DOHH2 (cell line): ENCODE measurements at regions not wholly inside any gene's neighbourhood (a gene's known extent, or its start where the extent isn't known, plus 50 kb on each side); places are given as distances from the start of the nearest gene placed in this dataset.

Experiments
- H3F3A ChIP-seq: fragments of 200-600 bp; sonication (generic), shearing (Covaris generic); 2 replicates; pipeline ENCODE4 v1.6.0; 2016; ENCODE audit warnings: antibody characterized with exemption, mild to moderate bottlenecking; ENCODE audit not compliant: control insufficient read depth, insufficient read depth
- H3K27ac ChIP-seq: fragments of 200-600 bp; sonication (generic); 2 replicates; pipeline ENCODE4 v1.5.1; 2014; ENCODE audit warnings: low read depth, mild to moderate bottlenecking, low read length, moderate library complexity
- H3K27me3 ChIP-seq: fragments of 200-600 bp; sonication (generic); 2 replicates; pipeline ENCODE4 v1.6.1; 2014; ENCODE audit warnings: mild to moderate bottlenecking, low read length, mixed read lengths; ENCODE audit not compliant: control insufficient read depth
- H3K36me3 ChIP-seq: fragments of 200-600 bp; sonication (generic); 2 replicates; pipeline ENCODE4 v1.6.1; 2014; ENCODE audit warnings: mild to moderate bottlenecking, low read length, moderate library complexity, mixed read lengths; ENCODE audit not compliant: control insufficient read depth
- H3K4me1 ChIP-seq: fragments of 200-600 bp; sonication (generic); 2 replicates; pipeline ENCODE4 v1.6.1; 2014; ENCODE audit warnings: mild to moderate bottlenecking, low read length, mixed read lengths; ENCODE audit not compliant: control insufficient read depth
- H3K4me2 ChIP-seq: fragments of 200-600 bp; sonication (generic); 2 replicates; pipeline ENCODE4 v1.6.0; 2014; ENCODE audit warnings: mild to moderate bottlenecking, low read length, moderate library complexity
- H3K4me3 ChIP-seq: fragments of 200-600 bp; sonication (generic); 2 replicates; pipeline ENCODE4 v1.5.1; 2014; ENCODE audit warnings: mild to moderate bottlenecking, low read length, mixed read lengths
- H3K79me2 ChIP-seq: fragments of 200-600 bp; sonication (generic); 2 replicates; pipeline ENCODE4 v1.6.1; 2014; ENCODE audit warnings: mild to moderate bottlenecking, low read length, mixed read lengths; ENCODE audit not compliant: control insufficient read depth
- H3K9me2 ChIP-seq: fragments of 200-600 bp; sonication (generic); replicated peaks from 2 replicates; pipeline ENCODE4 v1.6.1; 2014; ENCODE audit warnings: mild to moderate bottlenecking, low read length, mixed read lengths; ENCODE audit not compliant: control insufficient read depth
- H3K9me3 ChIP-seq: fragments of 200-600 bp; sonication (generic); 2 replicates; pipeline ENCODE4 v1.6.1; 2014; ENCODE audit warnings: antibody characterized with exemption, low read length, mixed read lengths; ENCODE audit not compliant: control insufficient read depth, insufficient read depth
- H4K20me1 ChIP-seq: fragments of 200-600 bp; sonication (generic); 2 replicates; pipeline ENCODE4 v1.6.0; 2014; ENCODE audit warnings: low read depth, mild to moderate bottlenecking, antibody characterized with exemption, low read length, moderate library complexity; ENCODE audit not compliant: control insufficient read depth, insufficient read depth
- CTCF ChIP-seq: fragments of 200-600 bp; sonication (generic); IDR thresholded peaks from one replicate; pipeline ENCODE4 v1.5.1; 2014; ENCODE audit warnings: antibody characterized with exemption, mild to moderate bottlenecking, low read depth, low read length; ENCODE audit not compliant: poor library complexity, severe bottlenecking
- EZH2phosphoT487 ChIP-seq: fragments of 200-600 bp; sonication (generic); IDR thresholded peaks from 2 replicates; pipeline ENCODE4 v1.6.1; 2017; ENCODE audit warnings: borderline replicate concordance, mild to moderate bottlenecking, antibody characterized with exemption, low read length, moderate library complexity, mixed read lengths

- Histone ChIP-seq H3K27me3 (no peaks in the 10 kb centered on the region), H3K4me3 (no peak overlapping the region), H3K9me3 (no peaks in the 10 kb centered on the region), H3K9me2 (no peaks in the 10 kb centered on the region; the same call in 1 of the 2 replicates), H3K36me3 (no peaks in the 10 kb centered on the region), H3F3A (no peaks in the 10 kb centered on the region), H3K4me2 (no peak overlapping the region), H3K79me2 (no peaks in the 10 kb centered on the region), H3K4me1 (no peaks in the 10 kb centered on the region), H4K20me1 (no peaks in the 10 kb centered on the region), H3K27ac (no peak overlapping the region)
- no peak for TF ChIP-seq CTCF
Measured at GRCh38 chr11:38968951-38969350, 2370.9 kb upstream of the RAG2 start.

- Histone ChIP-seq H4K20me1 (no peaks in the 10 kb centered on the region), H3K4me2 (no peak overlapping the region), H3F3A (no peaks in the 10 kb centered on the region), H3K4me1 (no peaks in the 10 kb centered on the region), H3K27me3 (no peaks in the 10 kb centered on the region), H3K79me2 (no peaks in the 10 kb centered on the region), H3K4me3 (no peak overlapping the region), H3K9me2 (no peaks in the 10 kb centered on the region), H3K27ac (no peak overlapping the region), H3K9me3 (no peaks in the 10 kb centered on the region), H3K36me3 (no peaks in the 10 kb centered on the region)
- TF ChIP-seq CTCF (no peak), EZH2phosphoT487 (no peak)
Measured at GRCh38 chr11:38952698-38953097, 2354.7 kb upstream of the RAG2 start.

- no peak overlapping the region for H3K4me2 ChIP-seq
- no peaks in the 10 kb centered on the region for H4K20me1 ChIP-seq
- H3K27me3 ChIP-seq, result no peaks in the 10 kb centered on the region
- no peaks in the 10 kb centered on the region for H3K9me2 ChIP-seq
- H3K4me3 ChIP-seq, result no peak overlapping the region
- no peaks in the 10 kb centered on the region for H3K4me1 ChIP-seq
- H3K36me3 ChIP-seq, result no peaks in the 10 kb centered on the region
- H3F3A ChIP-seq, result no peaks in the 10 kb centered on the region
- H3K27ac ChIP-seq, result no peak overlapping the region
- no peak for TF ChIP-seq EZH2phosphoT487
- no peak for TF ChIP-seq CTCF
- H3K79me2 ChIP-seq, result no peaks in the 10 kb centered on the region
- H3K9me3 ChIP-seq, result no peaks in the 10 kb centered on the region
Measured at GRCh38 chr11:38950867-38951266, 2352.8 kb upstream of the RAG2 start.

- no peak for TF ChIP-seq CTCF
- H3K27ac ChIP-seq, result no peak overlapping the region
Measured at GRCh38 chr11:38948392-38948791, 2350.4 kb upstream of the RAG2 start.

More at GRCh38 chr11:38948392-38948791, 2350.4 kb upstream of the RAG2 start:
- H3K9me2 ChIP-seq, result no peaks in the 10 kb centered on the region
- H3K4me1 ChIP-seq, result no peaks in the 10 kb centered on the region
- no peaks in the 10 kb centered on the region for H4K20me1 ChIP-seq
- no peaks in the 10 kb centered on the region for H3F3A ChIP-seq
- no peaks in the 10 kb centered on the region for H3K79me2 ChIP-seq
- no peaks in the 10 kb centered on the region for H3K9me3 ChIP-seq
- H3K4me2 ChIP-seq, result no peak overlapping the region
- H3K27me3 ChIP-seq, result no peaks in the 10 kb centered on the region
- H3K36me3 ChIP-seq, result no peaks in the 10 kb centered on the region
- no peak overlapping the region for H3K4me3 ChIP-seq
